ENCODE measurements at regions not wholly inside any gene's neighbourhood (a gene's known extent, or its start where the extent isn't known, plus 50 kb on each side); places are given as distances from the start of the nearest gene placed in this dataset.

GRCh38 chr15:79167776-79168175 is 77.2 kb upstream of the RASGRF1 start:
- Histone ChIP-seq H3K4me1 (ENCODE audit: control insufficient read depth in 2 of 2, insufficient read depth in 2 of 2, low read length in 2 of 2) (no peaks in the 10 kb centered on the region), H3K36me3 (ENCODE audit: control insufficient read depth in 2 of 2, insufficient read depth in 2 of 2, low read length in 1 of 2) (no peaks in the 10 kb centered on the region), H3K27me3 (ENCODE audit: control insufficient read depth in 2 of 2, insufficient read depth in 1 of 2, low read length in 1 of 2) (peaks cover 0 to 2% of the 10 kb centered on the region in 2 donors), H3K4me3 (ENCODE audit: low read length in 2 of 2) (no peak overlapping the region), H3K27ac (ENCODE audit: low read depth in 1 of 2, low read length in 1 of 2) (no peak overlapping the region), H3K9me3 (ENCODE audit: control insufficient read depth in 2 of 2, insufficient read depth in 1 of 2, low read length in 1 of 2) (no peaks in the 10 kb centered on the region)
- DNase-seq (ENCODE audit: low read depth in 6 of 9, low spot score in 9 of 9) = no peak
- WGBS = 97% methylated on average over 2 of the region's 2 CpGs

DNA sequence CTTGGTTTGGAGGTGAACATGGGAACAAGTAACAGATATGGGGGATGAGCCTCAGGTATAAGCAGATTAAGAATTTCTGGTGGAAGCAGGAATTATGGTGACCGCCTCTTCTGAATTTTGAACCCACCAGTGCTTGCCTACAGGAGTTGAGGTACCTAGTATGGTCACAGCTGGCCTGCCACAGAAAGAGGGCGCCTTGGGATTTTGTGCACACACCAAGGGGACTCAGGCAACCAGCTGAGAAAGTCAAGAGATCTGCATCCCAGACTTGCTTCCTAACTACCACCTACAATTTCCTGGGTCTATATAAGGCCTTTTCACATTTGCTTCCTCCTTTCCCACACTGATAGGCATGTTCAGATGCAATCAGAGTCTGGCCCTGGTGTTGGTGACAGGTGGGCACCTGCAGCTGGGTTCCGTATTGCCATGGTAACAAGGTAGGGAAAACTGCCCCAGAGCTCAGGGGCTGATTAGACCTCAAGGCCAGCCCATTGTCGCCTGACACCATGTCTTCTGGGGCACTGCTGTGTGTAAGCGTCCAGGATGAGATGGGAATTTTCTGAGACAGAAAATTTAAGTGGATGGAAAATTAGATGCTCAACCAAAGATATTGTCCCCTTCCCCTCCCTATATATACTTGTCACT is 75.9 kb upstream of the RASGRF1 start:
- Histone ChIP-seq H3K9me3 (ENCODE audit: control insufficient read depth in 2 of 2, insufficient read depth in 1 of 2, low read length in 1 of 2) (no peaks in the 10 kb centered on the region), H3K4me1 (ENCODE audit: control insufficient read depth in 2 of 2, insufficient read depth in 2 of 2, low read length in 2 of 2) (no peaks in the 10 kb centered on the region), H3K27ac (ENCODE audit: low read depth in 1 of 2, low read length in 1 of 2) (no peak overlapping the region), H3K36me3 (ENCODE audit: control insufficient read depth in 2 of 2, insufficient read depth in 2 of 2, low read length in 1 of 2) (no peaks in the 10 kb centered on the region), H3K4me3 (ENCODE audit: low read length in 2 of 2) (no peak overlapping the region), H3K27me3 (ENCODE audit: control insufficient read depth in 2 of 2, insufficient read depth in 1 of 2, low read length in 1 of 2) (peaks cover 0 to 2% of the 10 kb centered on the region in 2 donors)
- 92% methylated on average over 5 of the region's 5 CpGs for WGBS
- no peak for DNase-seq (ENCODE audit: low read depth in 6 of 9, low spot score in 9 of 9)

DNA sequence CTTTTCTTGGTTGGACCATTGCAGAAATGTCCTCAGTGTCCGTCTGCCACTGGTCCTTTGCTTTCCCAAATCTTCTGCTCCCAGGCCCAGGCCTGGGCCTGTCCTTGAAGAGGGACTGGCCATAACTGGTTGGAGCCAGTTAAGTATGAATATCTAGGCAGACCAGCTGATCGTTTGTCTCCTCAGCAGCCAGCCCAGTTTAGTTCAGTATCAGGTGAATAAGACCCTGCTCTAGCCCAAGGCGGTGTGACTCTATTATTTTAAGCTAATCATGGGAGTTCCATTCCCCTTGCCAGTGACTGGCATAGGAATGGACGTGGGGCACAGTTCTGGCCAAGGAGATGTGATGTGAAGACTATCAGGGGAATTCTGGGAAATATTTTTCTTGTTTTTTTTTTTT is 73.9 kb upstream of the RASGRF1 start:
- DNase-seq (ENCODE audit: low read depth in 6 of 9, low spot score in 9 of 9) = no peak
- H3K27me3 ChIP-seq (ENCODE audit: control insufficient read depth in 2 of 2, insufficient read depth in 1 of 2, low read length in 1 of 2) = no peaks in the 10 kb centered on the region
- H3K4me1 ChIP-seq (ENCODE audit: control insufficient read depth in 2 of 2, insufficient read depth in 2 of 2, low read length in 2 of 2) = no peaks in the 10 kb centered on the region
- H3K27ac ChIP-seq (ENCODE audit: low read depth in 1 of 2, low read length in 1 of 2) = no peak overlapping the region
- no peaks in the 10 kb centered on the region for H3K9me3 ChIP-seq (ENCODE audit: control insufficient read depth in 2 of 2, insufficient read depth in 1 of 2, low read length in 1 of 2)
- WGBS = 94% methylated on average over 4 of the region's 4 CpGs
- no peaks in the 10 kb centered on the region for H3K36me3 ChIP-seq (ENCODE audit: control insufficient read depth in 2 of 2, insufficient read depth in 2 of 2, low read length in 1 of 2)
- H3K4me3 ChIP-seq (ENCODE audit: low read length in 2 of 2) = no peak overlapping the region

- Histone ChIP-seq H3K27me3 (ENCODE audit: control insufficient read depth in 2 of 2, insufficient read depth in 1 of 2, low read length in 1 of 2) (no peaks in the 10 kb centered on the region), H3K4me3 (ENCODE audit: low read length in 2 of 2) (no peak overlapping the region), H3K36me3 (ENCODE audit: control insufficient read depth in 2 of 2, insufficient read depth in 2 of 2, low read length in 1 of 2) (no peaks in the 10 kb centered on the region), H3K9me3 (ENCODE audit: control insufficient read depth in 2 of 2, insufficient read depth in 1 of 2, low read length in 1 of 2) (no peaks in the 10 kb centered on the region), H3K4me1 (ENCODE audit: control insufficient read depth in 2 of 2, insufficient read depth in 2 of 2, low read length in 2 of 2) (no peaks in the 10 kb centered on the region), H3K27ac (ENCODE audit: low read depth in 1 of 2, low read length in 1 of 2) (no peak overlapping the region)
- DNase-seq (ENCODE audit: low read depth in 6 of 9, low spot score in 9 of 9) = no peak
- 91% methylated on average over 4 of the region's 4 CpGs for WGBS
These were observed 73.5 kb upstream of the RASGRF1 start for GRCh38 chr15:79164043-79164442.

GRCh38 chr15:79163395-79163794 is 72.8 kb upstream of the RASGRF1 start:
- Histone ChIP-seq H3K4me3 (ENCODE audit: low read length in 2 of 2) (no peak overlapping the region), H3K36me3 (ENCODE audit: control insufficient read depth in 2 of 2, insufficient read depth in 2 of 2, low read length in 1 of 2) (no peaks in the 10 kb centered on the region), H3K9me3 (ENCODE audit: control insufficient read depth in 2 of 2, insufficient read depth in 1 of 2, low read length in 1 of 2) (no peaks in the 10 kb centered on the region), H3K4me1 (ENCODE audit: control insufficient read depth in 2 of 2, insufficient read depth in 2 of 2, low read length in 2 of 2) (no peaks in the 10 kb centered on the region), H3K27ac (ENCODE audit: low read depth in 1 of 2, low read length in 1 of 2) (no peak overlapping the region), H3K27me3 (ENCODE audit: control insufficient read depth in 2 of 2, insufficient read depth in 1 of 2, low read length in 1 of 2) (no peaks in the 10 kb centered on the region)
- DNase-seq (ENCODE audit: low read depth in 6 of 9, low spot score in 9 of 9) = no peak

- 31% methylated on average over 1 of the region's 1 CpG for WGBS
- no peak for DNase-seq (ENCODE audit: low read depth in 6 of 9, low spot score in 9 of 9)
- no peaks in the 10 kb centered on the region for H3K4me1 ChIP-seq (ENCODE audit: control insufficient read depth in 2 of 2, insufficient read depth in 2 of 2, low read length in 2 of 2)
- no peaks in the 10 kb centered on the region for H3K27me3 ChIP-seq (ENCODE audit: control insufficient read depth in 2 of 2, insufficient read depth in 1 of 2, low read length in 1 of 2)
- no peaks in the 10 kb centered on the region for H3K36me3 ChIP-seq (ENCODE audit: control insufficient read depth in 2 of 2, insufficient read depth in 2 of 2, low read length in 1 of 2)
- H3K27ac ChIP-seq (ENCODE audit: low read depth in 1 of 2, low read length in 1 of 2) = no peak overlapping the region
- no peak overlapping the region for H3K4me3 ChIP-seq (ENCODE audit: low read length in 2 of 2)
- no peaks in the 10 kb centered on the region for H3K9me3 ChIP-seq (ENCODE audit: control insufficient read depth in 2 of 2, insufficient read depth in 1 of 2, low read length in 1 of 2)
These were observed 71.4 kb upstream of the RASGRF1 start for GRCh38 chr15:79161837-79162508.

DNA sequence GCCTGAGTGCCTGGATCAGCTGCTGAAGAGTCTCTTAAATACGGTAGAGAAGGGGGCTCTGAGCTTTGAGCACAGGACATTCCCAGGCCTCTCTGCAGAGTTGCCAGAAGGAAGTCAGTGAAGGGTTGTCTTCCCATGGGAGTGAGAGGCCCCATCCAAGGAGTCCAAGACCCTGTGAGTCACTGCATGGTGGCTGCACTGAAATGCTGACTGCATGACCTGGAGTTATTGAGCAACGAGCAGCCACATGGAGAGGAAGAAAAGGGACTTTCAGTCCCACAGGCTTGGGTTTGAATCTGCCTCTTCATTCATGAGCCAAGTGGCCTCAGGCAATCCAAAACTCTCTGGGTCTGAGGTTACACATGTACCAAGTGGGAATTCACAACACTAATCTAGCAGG is 69.6 kb upstream of the RASGRF1 start:
- 89% methylated on average over 2 of the region's 2 CpGs for WGBS
- H3K36me3 ChIP-seq (ENCODE audit: control insufficient read depth in 2 of 2, insufficient read depth in 2 of 2, low read length in 1 of 2) = no peaks in the 10 kb centered on the region
- H3K9me3 ChIP-seq (ENCODE audit: control insufficient read depth in 2 of 2, insufficient read depth in 1 of 2, low read length in 1 of 2) = no peaks in the 10 kb centered on the region
- H3K4me1 ChIP-seq (ENCODE audit: control insufficient read depth in 2 of 2, insufficient read depth in 2 of 2, low read length in 2 of 2) = no peaks in the 10 kb centered on the region
- no peak overlapping the region for H3K4me3 ChIP-seq (ENCODE audit: low read length in 2 of 2)
- no peak overlapping the region for H3K27ac ChIP-seq (ENCODE audit: low read depth in 1 of 2, low read length in 1 of 2)
- H3K27me3 ChIP-seq (ENCODE audit: control insufficient read depth in 2 of 2, insufficient read depth in 1 of 2, low read length in 1 of 2) = no peaks in the 10 kb centered on the region
- DNase-seq (ENCODE audit: low read depth in 6 of 9, low spot score in 9 of 9) = no peak

GRCh38 chr15:79157631-79158592 is 67.3 kb upstream of the RASGRF1 start:
- no peak overlapping the region for H3K4me3 ChIP-seq (ENCODE audit: low read length in 2 of 2)
- no peaks in the 10 kb centered on the region for H3K27me3 ChIP-seq (ENCODE audit: control insufficient read depth in 2 of 2, insufficient read depth in 1 of 2, low read length in 1 of 2)
- no peaks in the 10 kb centered on the region for H3K36me3 ChIP-seq (ENCODE audit: control insufficient read depth in 2 of 2, insufficient read depth in 2 of 2, low read length in 1 of 2)
- H3K4me1 ChIP-seq (ENCODE audit: control insufficient read depth in 2 of 2, insufficient read depth in 2 of 2, low read length in 2 of 2) = no peaks in the 10 kb centered on the region
- 92% methylated on average over 13 of the region's 13 CpGs for WGBS
- no peak for DNase-seq (ENCODE audit: low read depth in 6 of 9, low spot score in 9 of 9)
- H3K27ac ChIP-seq (ENCODE audit: low read depth in 1 of 2, low read length in 1 of 2) = no peak overlapping the region
- no peaks in the 10 kb centered on the region for H3K9me3 ChIP-seq (ENCODE audit: control insufficient read depth in 2 of 2, insufficient read depth in 1 of 2, low read length in 1 of 2)

Data from thymus (tissue), 11 donors.